HS-27A (cell line): ENCODE measurements at regions not wholly inside any gene's neighbourhood (a gene's known extent, or its start where the extent isn't known, plus 50 kb on each side); places are given as distances from the start of the nearest gene placed in this dataset.

Source experiments
- DNase-seq: peaks from one replicate; pipeline ENCODE4 v3.0.0-alpha.2; 2012; ENCODE audit warnings: low read depth, missing footprints

DNA sequence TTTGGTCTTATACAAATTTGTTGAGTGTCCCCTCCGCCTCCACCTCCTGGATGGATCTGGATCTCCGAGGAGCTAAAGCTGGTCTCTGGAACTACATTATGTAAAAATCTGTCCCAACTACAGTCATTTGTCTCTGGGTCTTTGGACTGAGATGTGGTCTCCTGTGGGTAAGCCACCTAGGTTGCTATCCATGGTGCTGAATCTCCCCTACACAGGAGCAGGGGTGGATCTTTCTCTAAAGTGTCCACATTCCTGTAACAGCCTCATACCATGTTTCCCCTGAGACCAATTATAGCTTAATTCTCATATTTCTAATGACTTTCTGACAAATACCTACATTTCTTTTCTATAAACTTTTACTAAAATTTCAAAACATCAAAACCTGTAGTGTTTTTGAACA is 625.8 kb downstream of the TAFA4 start:
- DNase-seq = no peak

DNA sequence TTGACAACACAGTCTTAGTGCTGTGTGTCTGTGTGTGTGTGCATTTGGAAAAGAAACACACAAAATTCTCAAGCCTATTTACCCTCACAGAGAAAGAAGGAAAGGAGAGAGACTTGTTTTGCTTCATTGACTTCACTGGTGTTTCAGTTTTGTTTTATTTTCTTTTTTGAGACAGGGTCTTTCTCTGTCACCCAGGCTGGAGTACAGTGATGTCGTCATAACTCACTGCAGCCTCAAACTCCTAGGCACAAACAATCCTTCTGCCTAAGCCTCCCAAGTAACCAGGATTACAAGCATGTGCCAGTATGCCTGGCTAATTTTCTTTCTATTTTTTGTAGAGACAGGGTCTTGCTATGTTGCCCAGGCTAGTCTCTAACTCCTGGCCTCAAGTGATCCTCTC is 636.9 kb downstream of the TAFA4 start:
- no peak for DNase-seq

DNA sequence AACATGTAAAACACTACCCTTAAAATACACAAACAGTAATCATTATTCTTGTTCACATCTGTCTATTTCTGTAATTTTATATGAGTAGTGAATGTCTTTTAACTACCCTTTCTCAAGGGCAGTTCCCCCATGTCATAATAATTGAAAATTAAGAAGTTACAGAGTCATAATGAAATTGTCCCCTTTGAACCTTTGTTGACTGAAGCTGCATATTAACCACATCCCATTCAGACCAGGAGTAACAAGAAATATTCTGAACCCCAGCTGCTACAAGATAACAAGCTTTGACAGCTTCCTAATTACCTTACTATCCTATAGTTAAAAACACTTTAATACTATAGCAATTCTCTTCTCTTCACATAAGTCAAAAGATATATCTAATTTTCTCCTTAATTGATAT is 635.9 kb upstream of the SUCLG2 start:
- DNase-seq = no peak

DNA sequence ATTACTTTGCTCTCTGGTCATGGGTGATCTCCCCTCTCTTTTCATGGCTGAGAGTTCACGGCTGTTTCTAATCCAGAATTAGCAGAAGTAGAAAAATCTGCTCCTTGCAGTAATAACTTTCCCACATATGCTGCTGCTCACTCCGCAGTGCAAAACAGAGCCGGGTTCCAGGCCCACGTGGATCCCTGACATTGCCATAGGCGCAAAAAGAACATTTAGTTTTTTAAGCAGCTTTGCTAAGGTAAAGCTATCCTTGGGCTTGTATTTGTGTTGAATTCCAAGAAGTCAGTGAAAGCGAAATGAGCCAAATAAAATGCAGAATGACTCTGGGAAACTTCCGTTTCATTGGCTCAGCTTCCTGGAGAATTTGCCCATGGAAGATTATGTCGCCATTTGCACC is 633.7 kb upstream of the SUCLG2 start:
- DNase-seq = no peak

DNA sequence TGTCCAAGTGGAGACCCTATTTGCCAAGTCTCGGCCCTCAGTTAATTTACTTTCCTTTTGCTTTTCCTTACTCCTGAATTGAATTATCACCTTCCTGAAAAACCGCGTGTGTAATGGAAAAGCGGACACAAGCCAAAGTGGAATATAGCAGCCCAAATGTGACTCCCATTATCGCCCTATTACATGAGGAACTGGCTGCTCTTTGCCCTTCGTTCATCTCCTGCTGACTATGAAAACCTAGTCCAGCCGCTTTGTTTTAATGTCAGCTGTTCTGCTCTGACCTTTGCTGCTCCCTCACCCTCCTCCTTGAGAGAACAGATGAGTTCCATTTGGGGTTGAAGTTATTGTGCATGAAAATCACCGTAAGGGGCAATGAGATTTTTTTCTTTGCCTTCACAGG is 632.7 kb upstream of the SUCLG2 start:
- DNase-seq = no peak

DNA sequence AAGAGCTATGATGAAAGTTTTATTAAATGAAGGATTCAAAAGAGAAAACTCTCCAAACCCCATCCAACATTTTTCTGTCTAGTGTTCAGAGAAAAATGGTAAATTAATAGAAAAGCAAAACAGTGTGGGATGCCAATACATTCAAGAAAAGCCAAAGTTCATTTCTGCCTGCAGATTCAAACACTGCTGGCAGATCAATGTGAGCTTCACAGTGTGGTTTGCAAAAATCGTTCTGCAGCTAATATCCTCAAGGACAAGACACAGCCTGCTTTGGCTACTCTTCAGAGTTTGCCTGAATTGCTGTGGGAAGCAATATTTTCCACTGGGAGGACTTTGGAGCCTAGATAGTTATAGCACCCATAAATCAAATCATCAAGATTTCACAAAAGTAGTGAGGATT is 619.9 kb upstream of the SUCLG2 start:
- no peak for DNase-seq

DNA sequence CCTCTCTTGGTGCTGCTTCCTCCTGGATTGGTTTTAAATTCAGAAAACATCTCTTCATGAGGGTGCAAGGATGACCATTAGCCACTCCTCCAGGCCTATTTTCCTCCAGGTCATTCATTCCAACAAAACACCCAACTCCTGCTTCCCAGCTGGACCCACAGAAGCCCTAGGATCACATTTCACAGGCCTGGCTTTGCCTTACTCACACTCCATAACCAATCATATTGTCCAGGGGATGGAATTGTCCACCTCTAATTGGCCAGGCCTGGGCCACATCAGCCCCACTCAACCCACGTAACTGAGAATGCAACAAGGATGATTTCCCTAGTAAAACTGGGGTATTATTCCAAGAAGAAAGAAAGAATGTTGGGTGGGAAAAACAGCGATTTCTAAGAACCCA is 616.7 kb upstream of the SUCLG2 start:
- no peak for DNase-seq

DNA sequence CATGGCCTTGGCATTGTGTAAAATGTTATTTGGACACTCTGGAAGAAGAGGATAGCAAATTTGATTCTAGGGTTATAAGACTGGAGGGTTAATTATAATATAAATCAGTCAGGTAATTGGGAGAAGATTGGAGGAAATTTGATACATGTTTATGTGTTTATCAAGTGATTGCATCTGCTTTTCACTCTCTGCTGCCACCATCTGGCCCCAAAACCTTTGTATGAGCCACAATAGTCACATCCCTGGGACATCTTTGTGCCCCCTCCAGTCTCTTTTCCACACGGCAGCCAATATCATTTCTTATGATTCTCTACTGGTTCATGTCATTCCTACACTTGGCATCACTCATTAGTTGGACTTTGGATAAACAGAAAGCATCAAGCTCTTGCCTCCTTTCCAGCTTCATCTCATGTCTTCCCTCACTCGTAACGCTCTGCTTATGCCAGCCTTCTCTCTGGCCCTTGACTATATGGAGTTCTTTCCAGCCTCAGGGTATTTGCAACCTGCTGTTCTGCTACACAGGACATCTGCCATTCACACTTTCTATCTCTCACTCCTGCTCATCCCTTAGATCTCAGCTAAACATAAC is 602.3 kb upstream of the SUCLG2 start:
- DNase-seq = no peak

DNA sequence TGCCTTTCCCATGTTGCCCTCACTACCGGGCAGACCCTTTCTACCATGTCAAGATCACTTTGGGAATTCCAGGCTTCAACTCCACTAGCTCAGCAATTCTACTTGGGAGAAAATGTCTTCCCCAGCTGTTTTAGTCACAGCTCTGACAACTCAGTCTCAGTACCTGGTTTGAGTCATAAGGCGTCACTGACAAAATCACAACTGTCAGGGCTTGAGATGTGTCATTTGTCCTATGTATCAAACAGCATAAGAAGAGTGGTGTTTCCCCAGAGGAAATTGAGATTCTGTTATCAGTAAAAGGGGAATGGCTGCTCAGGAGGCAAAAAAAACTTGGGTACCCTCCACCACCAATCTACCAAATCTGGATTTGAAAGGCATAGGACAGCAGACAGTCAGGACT is 594.9 kb upstream of the SUCLG2 start:
- no peak for DNase-seq

DNA sequence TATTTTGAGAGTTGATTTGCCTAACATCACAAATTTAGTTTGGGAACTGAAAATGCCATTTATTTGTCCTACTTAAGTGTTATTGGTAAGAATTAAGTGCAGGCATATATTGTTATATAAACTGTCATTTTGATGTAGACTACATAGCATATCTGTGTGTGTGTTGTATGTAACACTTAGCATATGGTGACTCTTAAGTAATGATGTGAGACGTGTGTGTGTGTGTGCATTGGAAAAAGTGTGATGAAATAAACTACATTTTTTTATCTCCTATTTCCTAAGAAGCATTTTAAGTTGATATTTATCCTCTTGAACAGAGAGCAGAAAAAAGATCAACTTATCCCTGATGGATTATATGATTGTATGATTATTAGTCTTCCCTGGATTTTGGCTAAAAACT is 588.2 kb upstream of the SUCLG2 start:
- no peak for DNase-seq

DNA sequence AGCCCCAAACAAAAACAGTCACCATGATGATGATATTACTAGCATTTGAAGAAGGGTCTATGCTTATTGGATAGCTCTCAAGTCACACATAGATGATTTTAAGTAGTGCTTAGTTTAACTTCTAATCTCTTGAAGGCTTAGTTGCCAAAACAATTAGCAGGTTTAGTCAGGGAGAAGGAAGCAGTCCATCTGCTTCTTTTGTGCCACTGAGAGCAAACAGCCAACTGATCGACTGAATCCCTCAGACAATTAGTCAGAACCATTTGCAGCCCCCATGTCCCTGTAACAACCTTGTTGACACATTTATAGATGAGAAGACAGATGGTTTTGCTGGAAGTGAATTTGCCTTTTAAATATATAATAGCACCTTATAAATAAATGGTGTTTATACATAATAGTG is 585.1 kb upstream of the SUCLG2 start:
- DNase-seq = no peak

DNA sequence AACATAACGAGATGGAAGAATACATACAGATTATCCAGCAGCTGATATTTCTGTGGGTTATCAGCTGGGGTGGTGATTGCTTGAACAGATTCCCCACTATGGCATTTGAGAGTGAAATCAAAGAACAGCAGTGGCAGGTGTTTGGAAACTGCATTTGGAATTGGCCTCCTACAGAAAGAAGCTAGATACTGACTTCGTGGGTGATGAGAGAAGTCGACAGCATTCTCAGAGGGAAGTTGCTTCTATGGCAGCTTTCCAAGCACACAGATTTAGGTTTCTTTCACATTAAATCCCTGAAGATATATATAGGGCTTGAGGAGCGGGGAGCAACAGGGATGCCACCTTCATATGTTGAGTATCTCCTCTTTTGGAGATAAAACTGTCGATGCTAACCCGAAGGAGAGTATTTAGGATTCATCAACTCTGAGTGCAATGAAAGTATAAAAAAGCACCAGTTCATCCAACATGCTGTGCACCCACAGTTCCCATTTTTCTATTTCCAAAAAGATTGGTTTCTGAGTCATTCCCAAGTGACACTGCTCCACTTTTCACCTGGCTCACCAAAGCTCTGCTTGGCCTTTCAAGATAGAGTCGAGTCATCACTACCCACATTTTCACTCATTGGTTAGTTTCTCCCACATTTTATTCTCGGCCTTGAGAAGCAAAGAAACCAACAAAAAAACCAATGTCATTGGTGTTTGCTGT is 579.8 kb upstream of the SUCLG2 start:
- DNase-seq = no peak

DNA sequence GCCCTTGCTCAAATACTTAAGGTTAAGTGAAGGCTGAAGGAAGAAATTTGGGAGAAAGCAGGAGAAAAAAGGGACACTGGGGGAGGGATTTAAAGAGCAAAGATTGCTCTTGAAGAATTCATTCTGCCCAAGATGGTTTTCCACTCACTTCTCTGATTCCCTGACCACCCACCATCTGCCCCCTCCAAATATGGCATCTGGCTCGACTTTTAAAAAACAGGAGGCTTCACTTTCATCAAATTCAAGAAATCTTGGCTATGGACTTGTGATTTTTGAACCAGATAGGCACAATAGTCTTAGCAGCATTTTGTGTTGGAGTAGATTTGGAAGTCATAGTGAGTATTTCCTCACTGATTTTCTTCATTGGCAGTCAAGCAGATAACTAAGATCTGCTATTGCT is 574.4 kb upstream of the SUCLG2 start:
- DNase-seq = no peak

DNA sequence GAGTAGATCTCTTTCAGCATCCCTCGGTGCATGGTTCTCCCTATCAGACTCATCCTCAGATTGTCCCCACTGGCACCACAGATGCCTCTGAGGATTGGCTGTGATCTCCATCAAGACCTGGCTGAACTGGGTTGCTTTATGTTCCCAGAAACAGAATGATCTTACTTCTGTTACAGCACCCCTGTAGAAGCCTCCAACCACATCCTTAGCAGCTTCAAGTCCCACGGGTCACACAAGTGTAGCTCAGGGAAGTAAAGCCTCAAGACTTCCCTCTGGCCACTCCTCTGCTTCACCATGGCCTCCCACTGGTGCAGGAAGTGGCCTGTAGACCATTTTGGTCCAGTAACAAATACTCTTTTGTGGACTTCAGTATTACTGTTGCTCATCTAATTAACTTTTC is 566.4 kb upstream of the SUCLG2 start:
- DNase-seq = no peak

DNA sequence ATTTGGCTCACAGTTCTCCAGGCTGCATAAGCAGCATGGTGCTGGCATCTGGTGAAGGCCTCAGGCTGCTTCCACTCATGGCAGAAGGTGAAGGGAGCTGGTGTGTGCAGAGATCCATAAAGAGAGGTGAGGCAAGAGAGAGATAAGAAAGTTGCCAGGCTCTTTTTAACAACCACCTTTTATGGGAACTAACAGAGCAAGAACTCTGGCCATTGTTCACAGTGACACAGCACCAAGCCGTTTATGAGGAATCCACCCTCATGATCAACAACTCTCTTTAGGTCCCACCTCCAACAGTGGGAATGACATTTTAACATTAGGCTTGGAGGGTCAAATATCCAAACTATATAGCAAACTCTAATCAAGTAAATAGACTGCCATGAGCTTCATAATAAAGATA is 557.2 kb upstream of the SUCLG2 start:
- DNase-seq = no peak

DNA sequence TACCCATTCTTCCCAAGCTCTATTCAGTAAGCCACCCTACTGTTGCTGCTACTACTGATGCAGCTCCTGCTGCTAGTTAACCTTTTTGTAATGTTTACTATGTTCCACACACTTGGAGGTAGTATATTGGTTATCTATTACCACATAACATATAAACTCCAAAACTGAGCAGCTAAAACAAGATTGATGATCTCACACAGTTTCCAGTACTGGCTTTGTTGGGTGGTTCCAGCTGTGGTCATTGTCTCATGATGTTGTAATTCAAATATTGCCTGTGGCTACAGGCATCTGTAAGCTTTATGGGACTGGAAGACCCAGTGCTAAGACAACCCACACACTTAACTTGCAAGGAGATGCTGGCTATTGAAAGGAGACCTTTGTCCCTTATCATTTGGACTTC is 556.2 kb upstream of the SUCLG2 start:
- no peak for DNase-seq

DNA sequence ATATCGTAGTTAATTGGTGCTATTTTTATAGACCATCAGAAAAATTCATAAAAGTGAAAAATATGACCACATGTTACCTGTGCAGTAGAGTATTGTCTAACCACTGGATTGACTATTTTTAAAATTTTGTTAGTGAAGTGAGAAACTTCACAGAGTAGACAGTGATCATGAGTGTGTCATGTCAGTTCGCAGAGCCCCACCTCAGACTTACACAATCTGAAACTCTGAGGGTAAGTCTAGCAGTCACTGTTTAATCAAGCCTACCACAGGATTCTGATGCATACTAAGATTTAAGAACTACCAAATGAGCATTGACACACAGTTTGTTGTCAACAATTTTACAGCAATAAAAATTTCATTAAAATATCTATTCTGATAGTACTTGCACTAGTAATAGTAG is 552.9 kb upstream of the SUCLG2 start:
- DNase-seq = no peak

DNA sequence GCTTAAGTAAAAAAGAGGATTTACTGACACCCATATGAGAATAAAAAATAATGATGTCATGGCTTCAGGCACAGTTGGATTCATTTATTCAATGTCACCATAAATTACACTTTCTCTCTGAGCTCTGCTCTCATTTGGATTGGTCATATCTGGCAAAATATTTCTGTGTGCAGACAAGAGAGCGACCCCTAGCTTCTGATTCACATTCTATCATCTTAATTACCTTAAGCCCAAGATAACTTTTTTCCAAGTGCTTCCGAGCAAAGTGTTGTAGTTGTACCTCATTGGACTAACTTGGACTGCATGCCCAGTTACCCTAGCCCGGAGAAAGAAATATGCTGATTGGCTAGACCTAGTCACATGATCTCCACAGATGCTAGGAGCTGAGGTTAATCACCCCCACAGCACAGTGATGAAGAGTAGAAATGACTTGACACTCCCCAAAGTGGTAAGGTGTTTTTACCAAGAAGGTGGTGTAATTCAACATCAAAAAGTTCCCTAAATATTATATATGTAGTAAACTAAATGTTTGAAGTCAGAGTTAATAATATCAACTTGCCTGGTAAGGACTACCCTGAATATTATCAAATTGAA is 552.2 kb upstream of the SUCLG2 start:
- DNase-seq = no peak

DNA sequence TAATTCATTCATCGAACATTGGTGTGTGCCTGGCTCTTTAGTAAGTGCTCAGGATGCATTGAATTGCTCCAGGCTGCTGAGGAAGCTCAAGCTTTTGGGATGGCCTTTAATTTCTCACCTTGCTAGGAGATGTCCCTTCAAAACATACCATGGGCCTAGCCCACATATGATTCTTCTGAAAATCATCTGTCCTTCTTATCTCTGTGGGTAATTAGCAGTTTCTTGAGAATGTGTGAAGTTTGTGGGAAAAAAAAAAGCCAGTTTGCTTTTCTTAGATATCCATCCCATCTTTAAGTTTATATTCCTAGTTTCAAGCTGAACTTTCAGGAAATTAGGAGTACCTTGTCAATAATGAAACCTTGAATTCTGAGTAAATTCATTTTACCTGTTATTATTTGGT is 532.3 kb upstream of the SUCLG2 start:
- no peak for DNase-seq

DNA sequence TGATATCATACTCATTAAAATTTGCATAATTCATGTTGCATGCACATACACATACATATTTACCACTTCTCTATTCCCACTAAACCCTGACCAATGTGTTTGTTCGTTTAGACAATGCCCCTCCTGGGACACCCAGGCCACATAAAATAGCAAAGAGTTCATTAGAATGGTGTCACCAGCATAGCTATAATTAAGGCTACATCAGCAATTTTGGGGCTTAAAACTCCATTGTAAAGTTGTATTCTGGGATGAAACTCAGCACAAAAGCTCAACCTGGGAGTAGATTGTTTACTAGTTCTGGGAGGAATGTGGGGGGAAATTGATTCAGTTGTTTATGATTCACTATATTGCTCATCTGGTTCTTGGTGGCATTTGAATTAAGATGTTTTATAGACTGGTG is 522.2 kb upstream of the SUCLG2 start:
- DNase-seq = no peak

DNA sequence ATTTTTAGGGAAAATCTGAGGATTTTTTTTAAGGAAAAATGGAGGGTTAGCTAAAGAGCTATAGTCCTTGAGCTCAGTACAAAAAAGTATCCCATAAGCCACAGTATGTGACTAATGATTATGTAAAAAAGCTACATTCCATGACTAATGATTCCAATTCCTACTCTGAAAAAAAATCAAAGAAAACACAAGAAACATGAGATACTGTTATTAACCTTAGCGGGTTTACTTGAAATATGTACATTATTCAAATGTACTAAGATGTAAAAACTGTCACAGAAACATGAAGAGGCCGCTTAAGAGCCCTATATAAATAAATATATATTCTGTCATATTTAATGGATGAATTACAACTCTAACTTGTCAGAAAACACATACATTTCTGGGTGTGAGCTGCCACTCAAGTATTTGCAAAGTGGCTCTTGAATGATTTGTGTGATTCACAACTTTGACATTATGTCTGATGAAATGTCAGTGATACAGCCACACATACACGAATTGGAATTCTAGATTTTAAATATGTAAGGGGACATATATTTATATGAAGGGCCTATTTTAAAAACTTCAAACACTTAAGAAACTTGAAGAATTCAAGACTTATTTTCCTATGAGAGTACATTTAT is 518.7 kb upstream of the SUCLG2 start:
- DNase-seq = no peak

DNA sequence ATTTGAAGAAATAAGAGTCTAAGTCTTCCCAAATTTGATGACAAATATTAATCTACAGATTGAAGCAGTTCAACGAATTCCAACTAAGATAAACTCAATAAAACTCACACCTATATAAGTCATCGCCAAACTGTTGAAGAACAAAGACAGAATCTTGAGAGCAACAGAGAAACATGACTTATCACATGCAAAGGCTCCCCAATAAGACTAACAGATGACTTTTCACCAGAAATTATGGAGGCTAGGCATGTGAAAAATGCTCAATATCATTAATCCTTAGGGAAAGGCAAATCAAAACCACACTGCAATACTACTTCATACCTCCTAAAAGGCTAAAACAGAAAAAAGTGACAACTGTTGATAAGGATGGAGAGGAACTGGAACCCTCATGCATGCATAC is 517.6 kb upstream of the SUCLG2 start:
- DNase-seq = no peak

DNA sequence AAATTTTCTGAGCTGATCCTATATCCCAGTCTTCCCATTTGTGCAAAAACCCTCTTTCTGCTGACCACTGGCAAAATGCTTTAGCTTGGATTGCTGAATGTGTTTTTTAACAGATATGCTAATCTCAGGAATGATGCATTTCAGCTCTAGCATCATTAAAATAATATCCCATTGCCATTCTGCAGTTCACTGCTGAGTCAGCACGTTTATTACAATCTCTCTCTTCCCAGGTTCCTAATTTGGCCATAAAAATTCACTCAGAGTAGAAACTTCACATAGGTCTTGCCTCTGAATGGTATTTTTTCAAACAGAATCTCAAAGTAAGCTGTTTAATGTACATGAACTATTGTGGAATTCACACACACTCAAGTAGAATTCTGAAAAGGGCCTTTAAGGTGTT is 509.6 kb upstream of the SUCLG2 start:
- DNase-seq = no peak

DNA sequence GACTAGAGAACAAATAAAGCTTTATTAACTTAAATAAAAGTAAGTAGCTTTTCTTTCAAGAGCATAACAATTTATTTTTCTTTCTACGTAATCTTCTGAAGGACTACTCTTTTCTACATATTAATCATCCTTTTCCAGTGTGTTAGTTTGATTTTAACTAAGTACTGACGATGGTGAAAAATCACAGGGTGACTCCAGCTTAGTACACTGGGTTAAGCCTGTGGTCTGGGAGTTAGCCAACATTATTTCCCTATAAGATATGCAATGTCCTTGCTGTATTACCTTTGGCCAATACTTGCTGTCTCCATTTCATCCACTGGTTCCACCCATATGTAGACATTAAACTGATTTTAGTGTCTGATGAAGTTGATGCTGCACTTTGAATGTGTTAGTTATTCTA is 508.6 kb upstream of the SUCLG2 start:
- DNase-seq = no peak
